ENCODE measurements at regions not wholly inside any gene's neighbourhood (a gene's known extent, or its start where the extent isn't known, plus 50 kb on each side); places are given as distances from the start of the nearest gene placed in this dataset.
"Not testable (repeated sequence)": the region's sequence is repeated elsewhere in the genome, so short reads cannot be mapped to it uniquely, and the experiment has no call there.

DNA sequence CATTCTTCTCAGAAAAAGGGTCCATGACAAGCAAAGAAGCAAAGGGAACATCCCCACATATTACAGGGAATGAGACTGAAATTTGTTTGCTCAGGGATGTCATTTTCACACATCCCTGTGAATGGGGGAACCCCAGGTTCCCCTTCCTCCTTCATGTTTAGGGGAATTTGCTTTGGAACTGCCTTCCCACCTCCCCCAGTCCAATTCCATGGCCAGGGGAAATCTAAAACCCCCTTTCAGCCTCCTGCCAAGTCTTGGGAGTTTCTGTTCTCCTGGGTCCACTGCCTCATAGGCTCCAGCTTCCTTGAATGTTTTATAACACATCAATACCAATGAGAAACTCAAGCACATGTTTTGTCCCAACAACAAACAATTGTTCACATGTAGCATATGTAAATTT is 297.5 kb upstream of the CTNNB1 start:
- no peak overlapping the region for H3K4me2 ChIP-seq (ENCODE audit: low read depth, low read length, poor library complexity, severe bottlenecking)
- no peaks in the 10 kb centered on the region for H3K9me2 ChIP-seq (replicated peaks; ENCODE audit: low read depth, low read length)
- no peak overlapping the region for H2AFZ ChIP-seq (ENCODE audit: low read length)
- no peak for TF ChIP-seq EZH2phosphoT487 (IDR thresholded peaks at IDR 0.05; ENCODE audit: borderline replicate concordance)
- TF ChIP-seq, protein P1, sequence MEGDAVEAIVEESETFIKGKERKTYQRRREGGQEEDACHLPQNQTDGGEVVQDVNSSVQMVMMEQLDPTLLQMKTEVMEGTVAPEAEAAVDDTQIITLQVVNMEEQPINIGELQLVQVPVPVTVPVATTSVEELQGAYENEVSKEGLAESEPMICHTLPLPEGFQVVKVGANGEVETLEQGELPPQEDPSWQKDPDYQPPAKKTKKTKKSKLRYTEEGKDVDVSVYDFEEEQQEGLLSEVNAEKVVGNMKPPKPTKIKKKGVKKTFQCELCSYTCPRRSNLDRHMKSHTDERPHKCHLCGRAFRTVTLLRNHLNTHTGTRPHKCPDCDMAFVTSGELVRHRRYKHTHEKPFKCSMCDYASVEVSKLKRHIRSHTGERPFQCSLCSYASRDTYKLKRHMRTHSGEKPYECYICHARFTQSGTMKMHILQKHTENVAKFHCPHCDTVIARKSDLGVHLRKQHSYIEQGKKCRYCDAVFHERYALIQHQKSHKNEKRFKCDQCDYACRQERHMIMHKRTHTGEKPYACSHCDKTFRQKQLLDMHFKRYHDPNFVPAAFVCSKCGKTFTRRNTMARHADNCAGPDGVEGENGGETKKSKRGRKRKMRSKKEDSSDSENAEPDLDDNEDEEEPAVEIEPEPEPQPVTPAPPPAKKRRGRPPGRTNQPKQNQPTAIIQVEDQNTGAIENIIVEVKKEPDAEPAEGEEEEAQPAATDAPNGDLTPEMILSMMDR (conservative IDR thresholded peaks at IDR 0.05; ENCODE audit: low read length), result no peak
- no peaks in the 10 kb centered on the region for H4K20me1 ChIP-seq (ENCODE audit: insufficient read depth, low read length, poor library complexity, severe bottlenecking)
- H3K27me3 ChIP-seq (ENCODE audit: insufficient read depth, low read length, poor library complexity, severe bottlenecking), result no peaks in the 10 kb centered on the region
- no peaks in the 10 kb centered on the region for H3K4me1 ChIP-seq (ENCODE audit: insufficient read depth, low read length, poor library complexity, severe bottlenecking)
- no peak overlapping the region for H3K4me3 ChIP-seq (ENCODE audit: low read length, poor library complexity, severe bottlenecking)
- H3F3A ChIP-seq (ENCODE audit: low read depth), result no peaks in the 10 kb centered on the region
- no peaks in the 10 kb centered on the region for H3K9me3 ChIP-seq (ENCODE audit: insufficient read depth, low read depth, low read length)
- no peaks in the 10 kb centered on the region for H3K79me2 ChIP-seq (ENCODE audit: insufficient read depth, low read length)
- no peak overlapping the region for H3K9ac ChIP-seq (ENCODE audit: low read depth, low read length, poor library complexity, severe bottlenecking)
- H3K36me3 ChIP-seq (ENCODE audit: insufficient read depth, low read length), result no peaks in the 10 kb centered on the region

DNA sequence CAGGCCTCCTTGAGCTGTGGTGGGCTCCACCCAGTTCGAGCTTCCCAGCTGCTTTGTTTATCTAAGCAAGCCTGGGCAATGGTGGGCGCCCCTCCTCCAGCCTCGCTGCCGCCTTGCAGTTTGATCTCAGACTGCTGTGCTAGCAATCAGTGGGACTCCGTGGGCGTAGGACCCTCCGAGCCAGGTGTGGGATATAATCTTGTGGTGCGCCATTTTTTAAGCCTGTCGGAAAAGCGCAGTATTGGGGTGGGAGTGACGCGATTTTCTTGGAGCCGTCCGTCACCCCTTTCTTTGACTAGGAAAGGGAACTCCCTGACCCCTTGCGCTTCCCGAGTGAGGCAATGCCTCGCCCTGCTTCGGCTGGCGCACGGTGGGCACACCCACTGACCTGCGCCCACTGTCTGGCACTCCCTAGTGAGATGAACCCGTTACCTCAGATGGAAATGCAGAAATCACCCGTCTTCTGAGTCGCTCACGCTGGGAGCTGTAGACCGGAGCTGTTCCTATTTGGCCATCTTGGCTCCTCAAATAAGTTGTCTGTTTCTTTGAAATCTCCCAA is 291.3 kb upstream of the CTNNB1 start:
- H3K9me2 ChIP-seq (replicated peaks; ENCODE audit: low read depth, low read length); H3F3A ChIP-seq (ENCODE audit: low read depth); H3K9ac ChIP-seq (ENCODE audit: low read depth, low read length, poor library complexity, severe bottlenecking); H3K4me3 ChIP-seq (ENCODE audit: low read length, poor library complexity, severe bottlenecking); H3K9me3 ChIP-seq (ENCODE audit: insufficient read depth, low read depth, low read length); H2AFZ ChIP-seq (ENCODE audit: low read length); H3K4me1 ChIP-seq (ENCODE audit: insufficient read depth, low read length, poor library complexity, severe bottlenecking); H4K20me1 ChIP-seq (ENCODE audit: insufficient read depth, low read length, poor library complexity, severe bottlenecking); H3K4me2 ChIP-seq (ENCODE audit: low read depth, low read length, poor library complexity, severe bottlenecking); H3K27me3 ChIP-seq (ENCODE audit: insufficient read depth, low read length, poor library complexity, severe bottlenecking); H3K79me2 ChIP-seq (ENCODE audit: insufficient read depth, low read length); H3K36me3 ChIP-seq (ENCODE audit: insufficient read depth, low read length): not testable (repeated sequence)

GRCh38 chr3:40908612-40909011 is 290.7 kb upstream of the CTNNB1 start:
- no peaks in the 10 kb centered on the region for H4K20me1 ChIP-seq (ENCODE audit: insufficient read depth, low read length, poor library complexity, severe bottlenecking)
- no peaks in the 10 kb centered on the region for H3K9me2 ChIP-seq (replicated peaks; ENCODE audit: low read depth, low read length)
- no peaks in the 10 kb centered on the region for H3K27me3 ChIP-seq (ENCODE audit: insufficient read depth, low read length, poor library complexity, severe bottlenecking)
- TF ChIP-seq, protein P1 (conservative IDR thresholded peaks at IDR 0.05; ENCODE audit: low read length), result no peak
- TF ChIP-seq EZH2phosphoT487 (IDR thresholded peaks at IDR 0.05; ENCODE audit: borderline replicate concordance), result no peak
- H3F3A ChIP-seq (ENCODE audit: low read depth), result no peaks in the 10 kb centered on the region
- no peak overlapping the region for H3K4me3 ChIP-seq (ENCODE audit: low read length, poor library complexity, severe bottlenecking)
- H2AFZ ChIP-seq (ENCODE audit: low read length), result no peak overlapping the region
- no peak overlapping the region for H3K9ac ChIP-seq (ENCODE audit: low read depth, low read length, poor library complexity, severe bottlenecking)
- no peak overlapping the region for H3K4me2 ChIP-seq (ENCODE audit: low read depth, low read length, poor library complexity, severe bottlenecking)
- H3K9me3 ChIP-seq (ENCODE audit: insufficient read depth, low read depth, low read length), result no peaks in the 10 kb centered on the region
- no peaks in the 10 kb centered on the region for H3K79me2 ChIP-seq (ENCODE audit: insufficient read depth, low read length)
- no peaks in the 10 kb centered on the region for H3K36me3 ChIP-seq (ENCODE audit: insufficient read depth, low read length)
- H3K4me1 ChIP-seq (ENCODE audit: insufficient read depth, low read length, poor library complexity, severe bottlenecking), result no peaks in the 10 kb centered on the region

- no peaks in the 10 kb centered on the region for H3K9me3 ChIP-seq (ENCODE audit: insufficient read depth, low read depth, low read length)
Measured at GRCh38 chr3:40911264-40911663, 288.0 kb upstream of the CTNNB1 start.

More at GRCh38 chr3:40911264-40911663, 288.0 kb upstream of the CTNNB1 start:
- Histone ChIP-seq H3K4me1 (ENCODE audit: insufficient read depth, low read length, poor library complexity, severe bottlenecking) (no peaks in the 10 kb centered on the region), H2AFZ (ENCODE audit: low read length) (no peak overlapping the region), H3K4me2 (ENCODE audit: low read depth, low read length, poor library complexity, severe bottlenecking) (no peak overlapping the region), H3K27me3 (ENCODE audit: insufficient read depth, low read length, poor library complexity, severe bottlenecking) (no peaks in the 10 kb centered on the region), H3K4me3 (ENCODE audit: low read length, poor library complexity, severe bottlenecking) (no peak overlapping the region), H3K9me2 (replicated peaks; ENCODE audit: low read depth, low read length) (no peaks in the 10 kb centered on the region), H3K9ac (ENCODE audit: low read depth, low read length, poor library complexity, severe bottlenecking) (no peak overlapping the region), H3K79me2 (ENCODE audit: insufficient read depth, low read length) (no peaks in the 10 kb centered on the region), H3F3A (ENCODE audit: low read depth) (no peaks in the 10 kb centered on the region), H3K36me3 (ENCODE audit: insufficient read depth, low read length) (no peaks in the 10 kb centered on the region), H4K20me1 (ENCODE audit: insufficient read depth, low read length, poor library complexity, severe bottlenecking) (no peaks in the 10 kb centered on the region)
- TF ChIP-seq, protein P1 (conservative IDR thresholded peaks at IDR 0.05; ENCODE audit: low read length), result no peak
- TF ChIP-seq EZH2phosphoT487 (IDR thresholded peaks at IDR 0.05; ENCODE audit: borderline replicate concordance), result no peak

Measured in Loucy (cell line).